Natural killer cell (primary cell): ENCODE measurements at regions not wholly inside any gene's neighbourhood (a gene's known extent, or its start where the extent isn't known, plus 50 kb on each side); places are given as distances from the start of the nearest gene placed in this dataset.

ENCODE experiments used
- ATAC-seq, 3 donors: fragments of 150-1000 bp in 2 of 3; fragments of 200-7000 bp in 1 of 3; cut with Tn5 transposase; 1 replicate in 1 of 3; 2 replicates in 2 of 3; pipeline ENCODE4 v1.10.0; 2021; ENCODE audit warnings: mild to moderate bottlenecking in 2 of 3, moderate library complexity in 2 of 3
- DNase-seq, 2 donors: peaks; one replicate each; pipeline versions ENCODE4 v3.0.0 to v3.0.0-alpha.2; 2013 to 2021; ENCODE audit warnings: mixed read lengths in 1 of 2
- H3K27ac ChIP-seq: one replicate; pipeline ENCODE4 v1.5.1; 2013; ENCODE audit warnings: mild to moderate bottlenecking, low read length
- H3K27me3 ChIP-seq: one replicate; pipeline ENCODE4 v1.6.1; 2013; ENCODE audit warnings: low read length; ENCODE audit not compliant: control insufficient read depth, insufficient read depth
- H3K36me3 ChIP-seq: one replicate; pipeline ENCODE4 v1.6.1; 2013; ENCODE audit warnings: low read length; ENCODE audit not compliant: control insufficient read depth, insufficient read depth
- H3K4me1 ChIP-seq: one replicate; pipeline ENCODE4 v1.6.1; 2013; ENCODE audit warnings: low read length; ENCODE audit not compliant: control insufficient read depth, insufficient read depth
- H3K4me3 ChIP-seq: one replicate; pipeline ENCODE4 v1.5.1; 2013; ENCODE audit warnings: low read length
- H3K9me3 ChIP-seq: one replicate; pipeline ENCODE4 v1.6.1; 2013; ENCODE audit warnings: low read length; ENCODE audit not compliant: control insufficient read depth, insufficient read depth
- H3K27ac Mint-ChIP-seq, 2 donors: one replicate each; pipeline ENCODE4 v1.8.0; 2022; ENCODE audit warnings: mild to moderate bottlenecking in 2 of 2, mixed read lengths in 2 of 2, moderate library complexity in 1 of 2
- H3K27me3 Mint-ChIP-seq, 2 donors: one replicate each; pipeline ENCODE4 v1.8.0; 2022; ENCODE audit warnings: low read depth in 2 of 2, mixed read lengths in 2 of 2
- H3K36me3 Mint-ChIP-seq: one replicate; pipeline ENCODE4 v1.8.0; 2022; ENCODE audit warnings: mixed read lengths
- H3K4me1 Mint-ChIP-seq, 2 donors: one replicate each; pipeline ENCODE4 v1.8.0; 2022; ENCODE audit warnings: mixed read lengths in 2 of 2
- H3K4me3 Mint-ChIP-seq: one replicate; pipeline ENCODE4 v1.8.0; 2022; ENCODE audit warnings: mild to moderate bottlenecking, moderate library complexity, mixed read lengths
- H3K9me3 Mint-ChIP-seq, 2 donors: one replicate each; pipeline ENCODE4 v1.8.0; 2022; ENCODE audit warnings: mixed read lengths in 2 of 2
- WGBS: methylation state at CpG from one replicate; pipeline ENCODE4 v1.1.7; 2013; ENCODE audit warnings: missing lambda C conversion rate; ENCODE audit not compliant: insufficient coverage; 5-methylcytosine and 5-hydroxymethylcytosine counted together
- intact Hi-C: fragments of 100-400 bp; cut with micrococcal nuclease; formaldehyde crosslinking; loops from one replicate; pipeline ENCODE4 v1.14.2; 2022
- TF ChIP-seq, protein P1 (sequence below): fragments of 200-600 bp; IDR thresholded peaks from one replicate; pipeline ENCODE4 v1.8.0; 2022; ENCODE audit warnings: antibody characterized with exemption

DNA sequence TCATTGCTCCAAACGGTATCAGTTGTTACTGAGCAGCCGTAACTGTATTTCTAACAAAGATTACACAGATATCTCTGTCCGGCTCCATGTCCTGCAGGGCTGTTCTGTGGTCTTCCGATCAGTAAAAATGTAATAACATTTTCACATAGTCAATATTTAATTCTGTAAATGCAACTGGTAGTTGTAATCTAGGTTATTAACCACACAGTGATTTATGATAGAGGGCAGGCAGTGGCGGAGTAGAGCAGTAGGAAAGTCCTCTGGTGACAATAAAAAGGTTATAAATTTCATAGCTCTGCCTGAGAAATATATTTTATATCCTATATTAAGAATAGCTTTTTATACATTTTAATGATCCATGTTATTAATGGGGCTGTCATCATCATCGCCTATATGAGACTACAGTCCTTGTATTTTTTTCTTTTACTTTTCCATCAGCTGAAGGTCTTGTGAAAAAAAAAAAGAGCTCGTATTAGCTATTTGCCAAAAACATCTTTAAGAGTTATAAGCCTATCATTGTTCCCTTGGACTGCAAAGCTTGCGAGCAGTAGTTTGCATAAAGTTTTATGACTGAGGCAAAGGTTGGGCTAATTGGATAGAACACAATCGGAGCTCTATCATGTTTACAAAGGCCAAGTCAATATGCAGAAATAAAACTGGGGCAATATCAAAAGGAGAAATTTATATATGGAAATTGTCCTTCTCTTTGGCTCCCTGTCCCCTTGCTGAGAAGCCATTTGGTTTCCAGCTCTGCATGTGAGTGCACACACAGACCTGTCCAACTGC is 648.0 kb downstream of the IRX1 start:
- peaks cover 8 to 35% of the 10 kb centered on the region in 2 donors for H3K27me3 Mint-ChIP-seq
- peaks cover 3 to 5% of the 10 kb centered on the region in 2 donors for H3K9me3 Mint-ChIP-seq
- H3K4me1 Mint-ChIP-seq = no peaks in the 10 kb centered on the region
- ATAC-seq (no peak), DNase-seq (no peak)
- H3K27ac ChIP-seq = no peak overlapping the region
- H3K9me3 ChIP-seq = peaks cover 7% of the 10 kb centered on the region
- intact Hi-C loops = no loop called here
- H3K27ac Mint-ChIP-seq = no peak overlapping the region
- no peaks in the 10 kb centered on the region for H3K36me3 Mint-ChIP-seq
- TF ChIP-seq, protein P1, sequence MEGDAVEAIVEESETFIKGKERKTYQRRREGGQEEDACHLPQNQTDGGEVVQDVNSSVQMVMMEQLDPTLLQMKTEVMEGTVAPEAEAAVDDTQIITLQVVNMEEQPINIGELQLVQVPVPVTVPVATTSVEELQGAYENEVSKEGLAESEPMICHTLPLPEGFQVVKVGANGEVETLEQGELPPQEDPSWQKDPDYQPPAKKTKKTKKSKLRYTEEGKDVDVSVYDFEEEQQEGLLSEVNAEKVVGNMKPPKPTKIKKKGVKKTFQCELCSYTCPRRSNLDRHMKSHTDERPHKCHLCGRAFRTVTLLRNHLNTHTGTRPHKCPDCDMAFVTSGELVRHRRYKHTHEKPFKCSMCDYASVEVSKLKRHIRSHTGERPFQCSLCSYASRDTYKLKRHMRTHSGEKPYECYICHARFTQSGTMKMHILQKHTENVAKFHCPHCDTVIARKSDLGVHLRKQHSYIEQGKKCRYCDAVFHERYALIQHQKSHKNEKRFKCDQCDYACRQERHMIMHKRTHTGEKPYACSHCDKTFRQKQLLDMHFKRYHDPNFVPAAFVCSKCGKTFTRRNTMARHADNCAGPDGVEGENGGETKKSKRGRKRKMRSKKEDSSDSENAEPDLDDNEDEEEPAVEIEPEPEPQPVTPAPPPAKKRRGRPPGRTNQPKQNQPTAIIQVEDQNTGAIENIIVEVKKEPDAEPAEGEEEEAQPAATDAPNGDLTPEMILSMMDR = no peak
- H3K27me3 ChIP-seq = no peaks in the 10 kb centered on the region
- H3K4me3 Mint-ChIP-seq = no peak overlapping the region
- no peak overlapping the region for H3K4me3 ChIP-seq
- H3K4me1 ChIP-seq = no peaks in the 10 kb centered on the region
- WGBS = 74% methylated on average over 7 of the region's 9 CpGs
- no peaks in the 10 kb centered on the region for H3K36me3 ChIP-seq

DNA sequence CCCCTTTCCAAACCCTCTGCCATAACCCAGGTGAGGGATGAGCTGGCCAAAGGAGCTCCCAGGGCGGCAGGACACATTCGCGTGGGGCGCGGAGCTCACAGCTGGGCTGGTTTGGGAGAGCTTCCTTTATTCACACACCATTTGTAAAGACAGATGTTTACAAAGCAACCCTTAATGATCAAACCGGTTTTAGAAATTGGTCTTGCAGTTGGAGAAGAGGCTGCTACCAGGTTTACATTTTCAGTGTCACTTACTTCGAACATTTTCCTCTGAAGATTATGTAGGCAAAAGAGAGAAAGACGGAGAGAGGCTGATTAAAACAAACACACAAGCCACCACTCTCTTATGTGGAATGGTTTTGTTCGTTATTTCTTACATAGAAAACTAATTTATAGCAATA is 648.7 kb downstream of the IRX1 start:
- H3K27me3 ChIP-seq = no peaks in the 10 kb centered on the region
- peaks cover 7% of the 10 kb centered on the region for H3K9me3 ChIP-seq
- no peak overlapping the region for H3K4me3 ChIP-seq
- no peak for ATAC-seq
- no peak overlapping the region for H3K27ac Mint-ChIP-seq
- no peaks in the 10 kb centered on the region for H3K4me1 ChIP-seq
- no peak for DNase-seq
- H3K27me3 Mint-ChIP-seq = peaks cover 8 to 35% of the 10 kb centered on the region in 2 donors
- H3K4me1 Mint-ChIP-seq = no peaks in the 10 kb centered on the region
- no peak overlapping the region for H3K27ac ChIP-seq
- 86% methylated on average over 5 of the region's 9 CpGs for whole genome bisulfite sequencing
- no peaks in the 10 kb centered on the region for H3K36me3 ChIP-seq
- no peak overlapping the region for H3K4me3 Mint-ChIP-seq
- H3K36me3 Mint-ChIP-seq = no peaks in the 10 kb centered on the region
- intact Hi-C loops = no loop called here
- peaks cover 3 to 5% of the 10 kb centered on the region in 2 donors for H3K9me3 Mint-ChIP-seq
- TF ChIP-seq, protein P1 = no peak

DNA sequence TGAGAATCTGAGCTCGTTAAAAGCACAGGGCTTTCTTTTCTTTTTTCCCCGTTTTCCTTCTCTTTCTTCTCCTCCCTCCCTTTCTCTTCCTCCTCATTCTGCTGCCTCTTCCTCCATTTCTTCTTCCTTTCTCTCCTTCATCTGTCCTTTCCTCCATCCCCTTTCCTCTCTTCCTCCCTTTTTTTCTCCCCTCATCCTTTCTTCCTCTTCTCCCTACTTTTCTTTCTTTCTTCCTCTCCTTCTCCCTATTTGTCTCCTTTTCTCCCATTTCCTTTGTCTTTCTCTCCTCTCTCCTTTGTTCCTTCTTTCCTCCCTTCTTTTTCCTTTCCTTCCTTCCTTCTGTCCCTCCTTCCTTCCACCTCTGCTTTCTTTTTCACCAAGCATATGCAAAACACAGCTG is 649.4 kb downstream of the IRX1 start:
- Mint-ChIP-seq H3K36me3 (no peaks in the 10 kb centered on the region), H3K27me3 (peaks cover 8 to 35% of the 10 kb centered on the region in 2 donors), H3K4me3 (no peak overlapping the region), H3K4me1 (no peaks in the 10 kb centered on the region), H3K9me3 (peaks cover 3 to 5% of the 10 kb centered on the region in 2 donors), H3K27ac (no peak overlapping the region)
- 93% methylated on average over 2 of the region's 2 CpGs for WGBS
- H3K36me3 ChIP-seq = no peaks in the 10 kb centered on the region
- H3K27ac ChIP-seq = no peak overlapping the region
- H3K27me3 ChIP-seq = no peaks in the 10 kb centered on the region
- H3K4me1 ChIP-seq = no peaks in the 10 kb centered on the region
- peaks cover 5% of the 10 kb centered on the region for H3K9me3 ChIP-seq
- intact Hi-C loops = no loop called here
- TF ChIP-seq, protein P1 = no peak
- ATAC-seq (no peak), DNase-seq (no peak)
- no peak overlapping the region for H3K4me3 ChIP-seq

DNA sequence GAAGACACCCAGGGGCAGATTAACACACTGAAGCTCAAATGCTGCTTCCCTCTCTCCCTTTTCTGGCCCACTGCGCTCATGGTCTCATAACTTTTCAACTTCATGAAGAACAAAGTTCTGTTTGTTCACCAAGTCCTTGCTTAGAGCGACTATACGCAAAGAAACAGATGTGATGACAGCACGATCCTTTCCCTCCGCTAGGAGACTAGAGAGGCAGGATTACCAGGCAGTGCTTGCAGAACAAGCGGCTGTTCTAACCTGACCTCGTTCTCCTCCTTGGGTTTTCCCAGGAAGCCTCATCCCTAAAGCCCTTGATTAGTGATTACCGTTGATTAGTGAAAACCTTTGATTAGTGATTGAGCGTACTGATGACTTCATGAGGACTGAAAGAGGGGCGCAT is 649.9 kb downstream of the IRX1 start:
- Mint-ChIP-seq H3K4me1 (no peaks in the 10 kb centered on the region), H3K9me3 (peaks cover 3 to 5% of the 10 kb centered on the region in 2 donors), H3K27ac (no peak overlapping the region), H3K36me3 (no peaks in the 10 kb centered on the region), H3K27me3 (peaks cover 8 to 35% of the 10 kb centered on the region in 2 donors), H3K4me3 (no peak overlapping the region)
- ATAC-seq = no peak
- WGBS = 95% methylated on average over 10 of the region's 10 CpGs
- no peaks in the 10 kb centered on the region for H3K4me1 ChIP-seq
- H3K27me3 ChIP-seq = no peaks in the 10 kb centered on the region
- TF ChIP-seq, protein P1 = no peak
- no peak overlapping the region for H3K4me3 ChIP-seq
- intact Hi-C loops = no loop called here
- no peaks in the 10 kb centered on the region for H3K36me3 ChIP-seq
- no peak overlapping the region for H3K27ac ChIP-seq
- peaks cover 3% of the 10 kb centered on the region for H3K9me3 ChIP-seq
- no peak for DNase-seq
